K562 (cell line): ENCODE measurements at regions not wholly inside any gene's neighbourhood (a gene's known extent, or its start where the extent isn't known, plus 50 kb on each side); places are given as distances from the start of the nearest gene placed in this dataset.
"Not testable (repeated sequence)": the region's sequence is repeated elsewhere in the genome, so short reads cannot be mapped to it uniquely, and the experiment has no call there.

Experiments used
- ATAC-seq: fragments of 200-7000 bp; cut with Tn5 transposase; 3 replicates; pipeline ENCODE4 v1.9.1; 2020; ENCODE audit warnings: moderate library complexity
- BruUV-seq: library from RNA; stranded (reverse); fragments of 400-500 nt; replicated peaks from 2 replicates; lab custom pipeline; 2021; lab: Mats Ljungman, UMichigan
- CTCF ChIA-PET: fragments of 300-600 bp; formaldehyde crosslinking; extraction: SDS; loops from one replicate; lab custom pipeline; 2021; ENCODE audit warnings: low intra/inter-chr PET ratio; lab: Yijun Ruan, JAX
- POLR2A ChIA-PET: fragments of 300-600, 350-650 bp; sonication (Branson Sonifier 250); formaldehyde crosslinking; extraction: SDS; loops from one replicate; lab custom pipeline; 2021; ENCODE audit warnings: antibody characterized with exemption, inconsistent platforms; lab: Yijun Ruan, JAX
- DNase-seq, 4 experiments: peaks; one replicate each; pipeline versions ENCODE4 v3.0.0 to v3.0.0-alpha.2; 2011 to 2018; ENCODE audit warnings: low spot score in 3 of 4, mixed read lengths in 3 of 4; ENCODE audit errors: extremely low read depth in 1 of 4
- FAIRE-seq: peaks from 2 replicates; lab custom pipeline; 2011; peaks lifted over from hg19 to GRCh38; lab: Jason Lieb, UNC
- H2AFZ ChIP-seq: 2 replicates; pipeline ENCODE4 v1.6.0; 2011; ENCODE audit warnings: low read depth, low read length, control low read depth, inconsistent platforms
- H3K27ac ChIP-seq: fragments of 200-600 bp; 3 replicates; pipeline ENCODE4 v1.8.0; 2011; ENCODE audit warnings: low read depth, mild to moderate bottlenecking, control low read depth, inconsistent platforms, low read length, moderate library complexity, mixed read lengths; ENCODE audit errors: extremely low read depth
- H3K27me3 ChIP-seq, 2 experiments: fragments of 300-600 bp in 1 of 2; 2 replicates in 1 of 2; 3 replicates in 1 of 2; pipeline versions ENCODE4 v1.6.0 to v1.8.0; 2011; ENCODE audit warnings: inconsistent platforms in 2 of 2, low read length in 2 of 2, mild to moderate bottlenecking in 1 of 2, mixed read lengths in 1 of 2, moderate library complexity in 1 of 2; ENCODE audit not compliant: control insufficient read depth in 2 of 2, insufficient read depth in 2 of 2
- H3K36me3 ChIP-seq: fragments of 300-600 bp; 3 replicates; pipeline ENCODE4 v1.8.0; 2011; ENCODE audit warnings: mild to moderate bottlenecking, low read length, inconsistent platforms; ENCODE audit not compliant: control insufficient read depth, insufficient read depth
- H3K4me1 ChIP-seq, 2 experiments: fragments of 200-600 bp in 1 of 2; replicated peaks in 1 of 2; 2 replicates in 1 of 2; 3 replicates in 1 of 2; pipeline versions ENCODE4 v1.5.1 to v1.8.0; 2011; ENCODE audit warnings: inconsistent platforms in 2 of 2, low read length in 2 of 2, mild to moderate bottlenecking in 1 of 2, mixed read lengths in 1 of 2, moderate library complexity in 1 of 2; ENCODE audit not compliant: control insufficient read depth in 2 of 2, insufficient read depth in 2 of 2
- H3K4me2 ChIP-seq: 2 replicates; pipeline ENCODE4 v1.6.1; 2011; ENCODE audit warnings: low read length, control low read depth, inconsistent platforms, mixed read lengths; ENCODE audit not compliant: insufficient read depth
- H3K4me3 ChIP-seq: fragments of 200-600 bp; sonication (generic), shearing (Covaris generic); 2 replicates; pipeline ENCODE4 v1.5.1; 2016; ENCODE audit warnings: control low read depth, inconsistent platforms
- H3K79me2 ChIP-seq: fragments of 200-600 bp; 3 replicates; pipeline ENCODE4 v1.8.0; 2011; ENCODE audit warnings: low read length, inconsistent platforms; ENCODE audit not compliant: control insufficient read depth, insufficient read depth
- H3K9ac ChIP-seq, 2 experiments: 2 replicates each; pipeline versions ENCODE4 v1.6.0 to v1.6.1; 2011; ENCODE audit warnings: low read depth in 2 of 2, low read length in 2 of 2, control low read depth in 1 of 2, inconsistent platforms in 1 of 2, mild to moderate bottlenecking in 1 of 2, mixed read lengths in 1 of 2; ENCODE audit not compliant: insufficient read depth in 1 of 2
- H3K9me1 ChIP-seq: one replicate; pipeline ENCODE4 v1.6.0; 2011; ENCODE audit warnings: inconsistent platforms, mild to moderate bottlenecking, low read length, moderate library complexity; ENCODE audit not compliant: control insufficient read depth, insufficient read depth
- H3K9me3 ChIP-seq: replicated peaks from 2 replicates; pipeline ENCODE4 v1.5.1; 2011; ENCODE audit warnings: low read depth, low read length, inconsistent platforms; ENCODE audit not compliant: control insufficient read depth, insufficient read depth
- H4K20me1 ChIP-seq: replicated peaks from 2 replicates; pipeline ENCODE4 v1.6.1; 2011; ENCODE audit warnings: low read length, inconsistent platforms, mixed read lengths; ENCODE audit not compliant: control insufficient read depth, insufficient read depth
- ATF4 ChIP-seq: fragments of 450-650 bp; formaldehyde crosslinking; IDR thresholded peaks from 2 replicates; pipeline ENCODE4 v1.4.0; 2022; ENCODE audit warnings: mild to moderate bottlenecking, moderate library complexity
- HMG20A ChIP-seq: fragments of 450-650 bp; formaldehyde crosslinking; conservative IDR thresholded peaks from 2 replicates; pipeline ENCODE4 v1.4.0; 2020; ENCODE audit warnings: mild to moderate bottlenecking, mixed read lengths
- MYBL2 ChIP-seq, 2 experiments: fragments of 450-650 bp in 1 of 2; sonication (generic) in 1 of 2; formaldehyde crosslinking in 1 of 2; IDR thresholded peaks; 2 replicates each; pipeline versions ENCODE4 v1.6.1 to v1.8.1; 2017 to 2022; ENCODE audit warnings: borderline replicate concordance in 1 of 2, inconsistent platforms in 1 of 2, low read depth in 1 of 2, mild to moderate bottlenecking in 1 of 2, missing genetic modification reagents in 1 of 2, moderate library complexity in 1 of 2
- NFRKB ChIP-seq: fragments of 450-650 bp; IDR thresholded peaks from 2 replicates; pipeline ENCODE4 v1.6.1; 2016; ENCODE audit warnings: low read depth
- POLR2H ChIP-seq: IDR thresholded peaks from 2 replicates; pipeline ENCODE4 v1.6.1; 2016; ENCODE audit warnings: missing genetic modification characterization, low read depth, mild to moderate bottlenecking, control low read depth, missing compliant biosample characterization, moderate library complexity
- TCF7 ChIP-seq: sonication (generic); IDR thresholded peaks from 2 replicates; pipeline ENCODE4 v1.6.1; 2016; ENCODE audit warnings: antibody characterized with exemption, borderline replicate concordance
- TEAD2 ChIP-seq: fragments of 450-650 bp; IDR thresholded peaks from 2 replicates; pipeline ENCODE4 v1.6.1; 2016; ENCODE audit warnings: missing genetic modification characterization, control low read depth, missing compliant biosample characterization
- ZFPM2 ChIP-seq: fragments of 250-450 bp; sonication (Bioruptor Pico); IDR thresholded peaks from 2 replicates; pipeline ENCODE4 v1.5.1; 2022; ENCODE audit warnings: mild to moderate bottlenecking
- ZNF707 ChIP-seq: fragments of 250-450 bp; sonication (Bioruptor Pico); conservative IDR thresholded peaks from 2 replicates; pipeline ENCODE4 v1.8.0; 2022; ENCODE audit warnings: inconsistent platforms, mild to moderate bottlenecking, moderate library complexity
- WGBS: fragments of 100-300 bp; shearing (Covaris generic); methylation state at CpG from one replicate; pipeline ENCODE4 v1.1.6; 2016; ENCODE audit warnings: low coverage, mixed read lengths; ENCODE audit not compliant: insufficient coverage; ENCODE audit errors: missing lambda C conversion rate; 5-methylcytosine and 5-hydroxymethylcytosine counted together
- in situ Hi-C: fragments of 300-500 bp; cut with MboI; formaldehyde crosslinking; loops from 4 replicates; pipeline ENCODE4 v1.15.0; 2018; ENCODE audit warnings: inconsistent platforms, mixed read lengths
- intact Hi-C: fragments of 100-400 bp; cut with micrococcal nuclease; formaldehyde crosslinking; loops from 2 replicates; pipeline ENCODE4 v1.14.2; 2022
- TF ChIP-seq, protein P1 (sequence below), 3 experiments: fragments of 200-800 bp in 1 of 3; sonication (Bioruptor generic) in 1 of 3; sonication (generic) in 1 of 3; formaldehyde crosslinking in 1 of 3; IDR thresholded peaks; 2 replicates each; pipeline versions ENCODE4 v1.6.1 to v1.8.0; 2016 to 2022; ENCODE audit warnings: mild to moderate bottlenecking in 2 of 3, missing compliant biosample characterization in 2 of 3, missing genetic modification characterization in 2 of 3, missing genetic modification reagents in 1 of 3
- TF ChIP-seq, protein P2 (sequence below), 2 experiments: fragments of 250-450 bp in 1 of 2; fragments of 450-650 bp in 1 of 2; sonication (Bioruptor Pico) in 1 of 2; IDR thresholded peaks; 2 replicates each; pipeline versions ENCODE4 v1.6.1 to v1.8.0; 2016 to 2021; ENCODE audit warnings: mild to moderate bottlenecking in 2 of 2, moderate library complexity in 2 of 2, missing compliant biosample characterization in 1 of 2, missing genetic modification characterization in 1 of 2
- TF ChIP-seq, protein P3 (sequence below): fragments of 250-450 bp; sonication (Bioruptor Pico); IDR thresholded peaks from 2 replicates; pipeline ENCODE4 v1.5.0; 2020; ENCODE audit warnings: mild to moderate bottlenecking

DNA sequence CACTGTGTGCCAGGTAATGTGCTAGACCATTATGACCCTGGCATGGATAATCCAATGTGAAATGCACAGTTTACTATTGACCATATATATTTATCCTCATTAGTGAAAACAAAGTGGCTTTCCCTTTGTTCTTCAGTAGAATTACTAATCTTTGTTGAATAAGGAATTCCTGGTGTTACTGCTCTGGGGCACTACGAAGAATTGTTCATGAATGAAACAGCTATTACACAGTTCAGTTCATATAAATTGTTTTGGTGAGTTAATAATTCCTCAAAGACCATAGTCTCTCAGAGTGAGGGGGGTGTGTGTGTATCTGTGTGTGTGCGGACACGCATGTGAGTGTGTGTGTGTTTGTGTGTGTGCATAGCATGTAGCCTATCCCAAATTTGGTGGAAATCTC is 668.0 kb upstream of the MBL2 start (continued):
- no peak for TF ChIP-seq TCF7
- TF ChIP-seq MYBL2 (IDR thresholded peaks at IDR 0.05; ENCODE audit: low read depth) = no peak
- no peak for TF ChIP-seq MYBL2 (CRISPR knock-in tag; IDR thresholded peaks at IDR 0.05; ENCODE audit: borderline replicate concordance)
- no peak for TF ChIP-seq POLR2H
- TF ChIP-seq, protein P1, sequence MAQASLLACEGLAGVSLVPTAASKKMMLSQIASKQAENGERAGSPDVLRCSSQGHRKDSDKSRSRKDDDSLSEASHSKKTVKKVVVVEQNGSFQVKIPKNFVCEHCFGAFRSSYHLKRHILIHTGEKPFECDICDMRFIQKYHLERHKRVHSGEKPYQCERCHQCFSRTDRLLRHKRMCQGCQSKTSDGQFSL (CRISPR knock-in tag; IDR thresholded peaks at IDR 0.05) = no peak
- TF ChIP-seq, protein P1 (tag; IDR thresholded peaks at IDR 0.05) = no peak
- no peak for TF ChIP-seq HMG20A
- no peak for TF ChIP-seq ATF4 (CRISPR knock-in tag)
- no peak for TF ChIP-seq TEAD2 (tag)
- TF ChIP-seq, protein P2, sequence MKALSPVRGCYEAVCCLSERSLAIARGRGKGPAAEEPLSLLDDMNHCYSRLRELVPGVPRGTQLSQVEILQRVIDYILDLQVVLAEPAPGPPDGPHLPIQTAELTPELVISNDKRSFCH (CRISPR knock-in tag; IDR thresholded peaks at IDR 0.05) = no peak
- TF ChIP-seq, protein P2 (tag; IDR thresholded peaks at IDR 0.05) = no peak
- no peak for TF ChIP-seq NFRKB
- no peak for TF ChIP-seq ZNF707
- TF ChIP-seq, protein P3, sequence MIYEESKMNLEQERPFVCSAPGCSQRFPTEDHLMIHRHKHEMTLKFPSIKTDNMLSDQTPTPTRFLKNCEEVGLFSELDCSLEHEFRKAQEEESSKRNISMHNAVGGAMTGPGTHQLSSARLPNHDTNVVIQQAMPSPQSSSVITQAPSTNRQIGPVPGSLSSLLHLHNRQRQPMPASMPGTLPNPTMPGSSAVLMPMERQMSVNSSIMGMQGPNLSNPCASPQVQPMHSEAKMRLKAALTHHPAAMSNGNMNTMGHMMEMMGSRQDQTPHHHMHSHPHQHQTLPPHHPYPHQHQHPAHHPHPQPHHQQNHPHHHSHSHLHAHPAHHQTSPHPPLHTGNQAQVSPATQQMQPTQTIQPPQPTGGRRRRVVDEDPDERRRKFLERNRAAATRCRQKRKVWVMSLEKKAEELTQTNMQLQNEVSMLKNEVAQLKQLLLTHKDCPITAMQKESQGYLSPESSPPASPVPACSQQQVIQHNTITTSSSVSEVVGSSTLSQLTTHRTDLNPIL (CRISPR knock-in tag) = no peak
- no peak for TF ChIP-seq ZFPM2

GRCh38 chr10:53439075-53439474 is 666.5 kb upstream of the MBL2 start:
- H3K79me2 ChIP-seq, H3K4me2 ChIP-seq, in situ Hi-C loops, H2AFZ ChIP-seq, H3K36me3 ChIP-seq, BruUV-seq, H3K4me3 ChIP-seq, FAIRE-seq, ATAC-seq, H3K4me1 ChIP-seq, H3K9ac ChIP-seq, H3K9me3 ChIP-seq, CTCF ChIA-PET, intact Hi-C loops, H4K20me1 ChIP-seq, H3K9me1 ChIP-seq, POLR2A ChIA-PET, H3K27ac ChIP-seq, DNase-seq, H3K27me3 ChIP-seq: not testable (repeated sequence)
- WGBS = 0% methylated on average over 9 of the region's 9 CpGs
